ENCODE measurements at regions not wholly inside any gene's neighbourhood (a gene's known extent, or its start where the extent isn't known, plus 50 kb on each side); places are given as distances from the start of the nearest gene placed in this dataset.
"Not testable (repeated sequence)": the region's sequence is repeated elsewhere in the genome, so short reads cannot be mapped to it uniquely, and the experiment has no call there.

DNA sequence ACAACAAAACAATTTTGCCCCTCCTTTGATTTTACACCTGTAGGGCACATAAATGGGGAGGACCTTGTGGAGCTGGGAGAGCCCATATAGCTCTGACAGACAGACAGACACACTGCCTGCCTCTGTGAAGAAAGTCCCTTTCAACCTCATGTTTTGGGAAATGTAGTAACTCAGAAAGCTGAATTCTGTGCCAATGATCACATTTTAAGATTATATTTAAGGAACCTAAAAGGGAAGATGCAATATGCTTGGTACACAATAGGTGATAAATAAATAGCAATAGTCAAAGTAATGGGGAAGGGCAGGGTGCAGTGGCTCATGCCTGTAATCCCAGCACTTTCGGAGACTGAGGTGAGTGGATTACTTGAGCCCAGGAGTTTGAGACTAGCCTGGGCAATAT, 446.4 kb upstream of the ID2 start:
- intact Hi-C loops (cut with DNase I), result no loop called here
- no peak for DNase-seq (ENCODE audit: low spot score)

DNA sequence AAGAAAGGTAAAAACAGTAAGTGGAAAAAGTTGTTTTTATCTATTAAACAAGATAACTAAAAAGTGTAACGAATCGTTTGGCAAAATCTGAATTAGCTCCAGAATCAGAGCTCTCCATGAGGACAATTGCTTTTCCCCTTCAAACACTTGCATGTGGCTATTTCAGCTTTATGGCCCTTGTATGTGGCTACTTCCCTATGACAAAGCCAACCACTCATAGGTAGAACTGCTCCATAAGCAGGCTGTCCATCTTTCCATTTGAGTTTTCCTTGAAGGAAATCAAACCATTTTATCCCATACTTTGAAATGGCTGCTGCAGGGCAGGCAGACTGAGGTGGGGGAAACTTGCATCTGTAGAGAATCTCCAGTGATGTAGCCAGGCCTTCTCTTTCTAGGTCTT, 445.5 kb upstream of the ID2 start:
- DNase-seq (ENCODE audit: low spot score), result no peak
- intact Hi-C loops (cut with DNase I), result no loop called here

DNA sequence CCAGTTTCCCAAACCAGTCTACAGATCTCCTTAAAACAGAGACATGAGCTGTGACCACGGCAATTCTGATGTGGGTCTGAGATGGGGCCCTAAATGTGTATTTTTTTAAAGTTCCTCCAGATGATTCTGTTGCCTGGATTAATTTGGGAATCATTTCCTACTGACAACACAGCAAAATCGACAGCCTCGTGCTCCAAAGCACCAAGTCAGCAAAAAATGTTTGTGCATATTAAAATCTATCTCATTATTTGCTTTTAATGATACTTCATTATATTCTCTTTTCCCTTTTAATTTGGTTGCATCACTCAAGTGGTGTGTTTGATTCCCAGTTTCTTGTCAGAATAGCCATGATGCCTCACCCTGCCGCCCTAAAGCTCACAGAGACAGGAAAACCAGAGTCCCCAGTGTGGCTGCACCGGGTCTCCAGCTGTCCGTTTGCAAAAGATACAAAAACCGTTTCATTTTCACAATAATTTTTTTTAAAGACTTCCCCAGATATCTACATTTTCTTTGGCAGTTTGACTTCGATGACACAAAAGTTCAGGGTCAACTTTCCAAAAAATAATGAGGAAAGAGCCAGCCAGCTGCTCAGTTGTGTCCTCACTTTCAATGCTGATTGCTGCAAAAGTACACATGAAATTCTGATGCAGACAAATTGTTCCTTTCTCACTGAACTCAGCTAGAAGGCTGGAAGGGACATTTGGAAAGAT, 443.2 kb upstream of the ID2 start:
- intact Hi-C loops (cut with DNase I), result no loop called here
- DNase-seq (ENCODE audit: low spot score), result no peak

DNA sequence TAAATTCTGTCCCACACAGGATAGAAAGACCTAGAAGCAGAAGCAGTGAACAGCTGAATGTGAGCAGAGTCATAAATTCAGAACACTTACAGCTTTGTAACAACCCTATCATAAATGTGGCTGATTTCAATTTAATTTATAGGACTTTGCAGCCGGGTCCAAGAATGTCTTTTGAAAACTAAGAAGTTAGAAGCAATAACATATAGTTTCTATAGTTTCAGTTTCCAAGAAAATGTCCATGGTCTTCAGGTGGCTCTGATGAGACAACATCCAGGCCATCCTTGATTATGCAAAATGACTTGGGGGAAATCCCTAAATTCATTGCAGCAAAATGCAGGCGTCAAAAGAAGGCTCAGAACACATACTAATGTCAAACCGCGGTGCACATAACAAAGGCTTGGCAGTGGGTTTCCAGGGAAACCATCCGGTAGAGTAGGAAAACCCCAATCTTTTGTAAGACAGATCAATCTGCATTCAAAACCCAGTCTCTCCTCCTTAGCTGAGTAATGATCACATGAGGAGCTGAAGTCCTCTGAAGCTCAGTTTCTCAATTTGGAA, 442.2 kb upstream of the ID2 start:
- DNase-seq (ENCODE audit: low spot score), result no peak

DNA sequence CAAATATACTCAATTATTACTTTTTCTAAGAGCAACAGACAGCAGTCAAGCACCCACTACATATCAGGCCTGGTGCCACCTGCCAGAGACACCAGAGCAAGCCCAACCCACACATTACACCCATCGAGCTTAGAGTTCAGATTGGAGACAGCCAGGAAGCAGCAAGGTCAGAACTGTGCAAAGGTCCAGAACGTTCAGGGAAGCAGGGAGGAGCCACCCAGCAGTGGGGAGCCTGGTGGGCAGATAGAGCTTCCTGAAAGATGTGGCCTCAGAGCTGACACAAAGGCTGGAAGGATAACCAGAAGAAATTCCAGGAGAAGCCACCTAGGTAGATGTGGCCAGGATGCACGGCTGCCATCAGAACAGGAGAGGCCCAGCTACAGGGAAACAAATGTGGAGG, 440.5 kb upstream of the ID2 start:
- no peak for DNase-seq (ENCODE audit: low spot score)
- intact Hi-C loops (cut with DNase I), result no loop called here

More for the DNA sequence above, 442.2 kb upstream of the ID2 start:
- intact Hi-C loops (cut with DNase I), result no loop called here

DNA sequence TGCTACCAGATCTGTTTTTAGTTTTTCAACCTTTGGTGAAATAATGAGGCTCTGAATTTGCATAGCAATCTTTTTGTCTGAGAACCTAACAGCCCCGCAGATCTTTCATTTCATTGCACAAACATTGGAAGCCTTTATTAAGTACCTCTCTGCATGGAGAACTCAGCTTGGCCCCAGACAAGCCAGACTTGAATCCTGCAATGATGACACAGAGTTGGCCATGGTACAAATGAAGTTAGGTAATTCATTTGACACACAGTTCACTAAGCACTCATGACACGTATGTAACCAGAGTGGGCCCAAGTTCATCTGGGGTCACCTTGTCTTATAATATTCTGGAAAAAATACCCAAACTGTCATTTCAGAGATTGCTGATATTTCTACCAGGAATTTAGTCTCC, 439.1 kb upstream of the ID2 start:
- intact Hi-C loops (cut with DNase I), result no loop called here

DNA sequence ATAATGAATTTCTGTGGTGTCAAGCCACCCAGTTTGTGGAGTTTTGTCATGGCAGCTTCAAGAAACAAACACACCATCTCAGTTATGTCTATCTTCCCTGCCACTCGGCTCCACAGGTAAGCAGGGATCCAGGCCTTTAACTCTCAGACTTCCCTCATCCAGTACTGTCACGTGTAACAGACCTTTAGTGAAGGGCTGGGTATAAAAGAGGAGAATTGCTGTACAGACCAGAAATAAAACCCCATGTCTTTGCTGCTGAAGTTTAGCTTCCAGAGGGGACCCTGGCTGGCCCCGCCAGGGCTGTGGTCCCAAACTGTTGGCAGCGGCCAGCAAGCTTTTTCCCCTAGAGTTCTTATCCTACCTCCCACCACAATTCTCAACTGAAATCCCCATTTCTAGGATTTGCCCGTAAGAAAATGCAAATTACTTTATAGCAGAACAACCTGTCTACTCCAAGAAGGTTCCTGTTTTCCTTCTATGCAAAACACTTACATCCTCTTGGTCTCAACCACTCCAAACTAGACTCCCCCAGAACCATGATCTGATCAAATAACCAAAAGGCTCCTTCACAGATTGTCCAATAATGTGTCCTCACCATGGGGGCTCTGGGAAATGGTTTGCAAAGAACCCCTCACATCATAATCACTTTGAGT, 438.0 kb upstream of the ID2 start:
- intact Hi-C loops (cut with DNase I), result no loop called here
- no peak for DNase-seq (ENCODE audit: low spot score)

More for the DNA sequence above, 439.1 kb upstream of the ID2 start:
- DNase-seq (ENCODE audit: low spot score), result no peak

DNA sequence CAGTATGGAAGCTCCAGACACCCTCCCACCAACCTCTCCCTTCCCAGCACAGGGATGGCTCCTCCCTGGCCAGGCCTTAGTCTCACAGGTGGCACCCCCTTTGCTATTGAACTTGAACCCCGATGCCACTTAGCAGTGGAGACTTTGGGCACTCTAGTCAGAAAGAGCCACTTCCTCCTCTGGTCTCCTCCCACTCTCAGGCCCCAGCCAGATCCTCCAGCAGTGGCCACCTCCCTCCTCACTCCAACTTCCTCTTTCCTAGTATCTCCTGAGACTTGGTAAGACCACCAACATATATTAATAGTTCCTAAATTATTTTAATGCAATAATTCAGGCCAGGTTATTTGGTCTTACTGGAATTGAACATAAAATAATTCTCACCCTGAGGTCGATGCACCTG, 437.2 kb upstream of the ID2 start:
- no peak for DNase-seq (ENCODE audit: low spot score)
- intact Hi-C loops (cut with DNase I), result no loop called here

DNA sequence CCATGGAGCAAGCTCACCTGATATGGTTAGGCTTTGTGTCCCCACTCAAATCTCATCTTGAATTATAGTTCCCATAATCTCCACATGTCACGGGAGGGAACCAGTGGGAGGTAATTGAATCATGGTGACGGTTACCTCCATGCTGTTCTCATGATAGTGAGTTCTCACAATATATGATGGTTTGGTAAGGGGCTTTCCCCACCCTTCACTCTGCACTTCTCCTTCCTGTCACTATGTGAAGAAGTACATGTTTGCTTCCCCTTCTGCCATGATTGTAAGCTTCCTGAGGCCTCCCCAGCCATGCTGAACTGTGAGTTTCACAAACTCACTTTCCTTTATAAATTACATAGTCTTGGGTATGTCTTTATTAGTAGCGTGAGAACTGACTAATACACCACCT, 435.7 kb upstream of the ID2 start:
- intact Hi-C loops (cut with DNase I), result no loop called here
- DNase-seq (ENCODE audit: low spot score), result no peak

DNA sequence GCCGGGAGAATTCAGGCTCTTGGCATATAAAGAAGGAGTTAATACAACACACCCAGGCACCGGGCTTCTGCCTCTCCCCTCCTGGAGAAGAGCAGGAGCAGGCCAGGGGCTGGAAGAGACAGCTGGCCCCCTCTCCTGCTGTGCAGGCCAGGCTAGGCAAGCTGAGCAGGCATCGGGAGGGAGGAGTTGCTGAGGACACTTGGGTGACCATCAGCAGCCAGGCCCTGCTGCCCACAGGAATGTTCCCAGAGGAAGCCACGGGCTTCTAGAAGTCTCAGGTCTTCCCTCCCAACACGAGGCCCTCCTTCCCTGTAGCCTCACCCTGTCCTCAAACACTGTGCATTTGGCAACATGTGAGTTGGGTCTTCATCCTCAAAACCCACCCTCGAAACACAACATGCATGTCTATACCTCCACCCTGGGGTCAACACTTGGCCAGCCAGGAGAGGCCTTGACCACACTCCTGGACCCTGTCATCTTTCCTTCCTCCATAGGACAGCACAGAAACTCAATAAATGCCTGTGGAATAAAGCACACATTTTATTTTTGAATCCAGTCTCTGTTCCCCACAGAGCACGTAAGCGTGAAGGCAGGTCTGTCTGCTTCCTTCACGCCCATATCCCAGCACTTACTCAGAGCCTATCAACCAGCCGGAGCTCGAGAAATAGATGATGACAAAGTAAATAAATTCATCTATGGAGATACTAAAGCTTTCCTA, 433.8 kb upstream of the ID2 start:
- no peak for DNase-seq (ENCODE audit: low spot score)
- intact Hi-C loops (cut with DNase I), result no loop called here

DNA sequence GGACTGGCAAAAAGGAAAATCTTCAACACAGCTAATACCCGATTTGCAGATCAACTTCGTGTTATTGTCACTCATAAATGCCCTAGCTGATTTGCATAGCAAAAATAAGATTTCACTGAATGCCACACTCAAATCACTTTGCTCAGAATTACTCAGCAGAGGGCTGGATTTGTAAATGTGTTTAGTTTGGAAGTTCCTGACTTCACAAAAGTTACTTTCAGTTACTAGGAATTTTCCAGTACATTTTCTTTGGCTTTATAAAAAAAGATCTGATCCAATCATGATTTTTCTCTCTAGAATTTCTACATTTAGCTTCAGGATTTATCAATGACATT, 433.3 kb upstream of the ID2 start:
- DNase-seq (ENCODE audit: low spot score), result no peak

DNA sequence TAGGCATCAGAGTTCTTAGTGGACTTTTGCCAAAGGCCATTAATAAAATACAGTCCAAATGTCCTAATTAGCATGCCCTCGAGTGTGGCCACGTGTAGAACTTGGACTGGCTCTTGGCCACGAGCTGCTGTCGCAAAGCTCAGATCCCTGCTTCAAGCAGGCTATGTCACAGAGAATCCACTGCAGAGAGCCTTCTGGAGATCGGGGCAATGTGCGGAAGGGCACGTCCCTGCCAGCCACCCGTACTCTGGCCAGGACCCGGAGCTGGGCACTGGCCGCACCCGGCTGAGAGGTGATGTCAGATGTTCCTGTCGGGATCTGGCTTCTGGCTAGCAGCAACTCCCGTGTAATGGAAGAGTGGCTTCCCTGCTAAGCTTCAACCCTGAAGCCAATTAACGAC, 432.7 kb upstream of the ID2 start:
- DNase-seq (ENCODE audit: low spot score), result no peak
- intact Hi-C loops (cut with DNase I), result no loop called here

More for the DNA sequence above, 433.3 kb upstream of the ID2 start:
- intact Hi-C loops (cut with DNase I), result no loop called here

DNA sequence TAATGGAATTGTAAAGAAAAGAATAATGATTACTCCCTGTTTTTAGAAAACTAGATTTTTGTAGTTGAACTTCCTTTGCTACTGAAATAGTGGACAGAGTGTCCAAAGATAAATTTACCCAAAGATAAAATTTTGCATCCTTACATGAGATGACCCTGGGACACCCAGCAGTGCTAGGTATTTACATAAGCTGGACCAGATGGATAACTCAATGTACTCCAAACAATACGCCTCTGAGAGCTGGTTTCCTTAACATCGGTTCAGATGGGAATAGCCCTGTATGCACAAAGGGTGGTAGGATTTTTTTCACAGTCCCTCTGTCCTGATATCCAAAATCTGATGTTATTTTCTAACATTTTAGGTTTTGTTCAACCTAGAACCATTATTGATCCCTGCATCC, 432.1 kb upstream of the ID2 start:
- intact Hi-C loops (cut with DNase I), result no loop called here
- DNase-seq (ENCODE audit: low spot score), result no peak

DNA sequence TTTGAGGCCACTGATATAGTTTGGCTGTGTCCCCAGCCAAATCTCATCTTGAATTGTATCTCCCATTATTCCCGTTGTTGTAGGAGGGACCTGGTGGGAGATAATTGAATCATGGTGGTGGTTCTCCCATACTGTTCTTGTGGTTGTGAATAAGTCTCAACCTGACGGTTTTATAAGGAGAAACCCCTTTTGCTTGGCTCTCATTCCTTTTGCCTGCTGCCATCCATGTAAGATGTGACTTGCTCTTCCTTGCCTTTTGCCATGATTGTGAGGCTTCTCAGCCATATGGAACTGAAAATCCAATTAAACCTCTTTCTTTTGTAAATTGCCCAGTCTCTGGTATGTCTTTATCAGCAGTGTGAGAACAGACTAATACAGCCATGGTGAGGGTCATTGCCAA, 431.6 kb upstream of the ID2 start:
- DNase-seq (ENCODE audit: low spot score); intact Hi-C loops (cut with DNase I): not testable (repeated sequence)

DNA sequence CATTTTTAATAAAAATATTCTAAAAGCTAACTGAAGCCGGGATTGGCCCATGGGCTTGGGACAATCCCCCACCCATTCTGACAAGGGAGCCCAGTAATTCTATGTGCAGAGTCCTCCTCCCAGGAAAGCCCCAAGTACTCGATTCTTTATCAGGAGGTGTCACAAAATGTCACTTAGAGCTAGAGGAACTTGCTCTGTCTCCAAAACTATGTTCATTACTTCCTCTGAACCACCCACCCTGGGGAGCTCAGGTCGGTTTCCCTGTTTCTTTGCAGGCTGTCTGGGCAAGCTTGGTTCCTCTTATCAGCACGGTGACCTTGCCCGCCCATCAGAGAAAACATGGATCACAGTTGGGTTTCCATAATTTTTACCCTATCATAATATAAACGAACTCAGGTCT, 430.6 kb upstream of the ID2 start:
- intact Hi-C loops (cut with DNase I), result no loop called here
- no peak for DNase-seq (ENCODE audit: low spot score)

DNA sequence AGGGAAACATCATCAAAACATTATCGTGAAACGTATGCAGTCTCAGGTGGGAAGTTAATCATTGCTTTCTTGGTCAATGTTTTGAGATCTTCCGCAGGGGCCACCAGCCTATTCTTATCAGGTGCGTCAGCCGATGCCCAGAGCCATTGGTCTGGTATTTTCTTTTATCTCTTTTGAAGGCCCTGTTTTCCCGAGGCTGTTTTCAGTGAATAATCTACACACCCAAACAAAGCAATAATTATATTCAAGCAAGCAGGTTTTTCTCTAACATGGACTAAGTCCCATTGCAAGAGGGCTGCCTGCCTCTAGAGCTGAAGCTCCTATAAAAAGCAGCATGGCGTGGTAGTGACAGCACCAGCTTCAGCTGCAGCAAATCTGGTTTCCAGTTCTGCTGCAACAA, 430.0 kb upstream of the ID2 start:
- DNase-seq (ENCODE audit: low spot score), result no peak
- intact Hi-C loops (cut with DNase I), result no loop called here

DNA sequence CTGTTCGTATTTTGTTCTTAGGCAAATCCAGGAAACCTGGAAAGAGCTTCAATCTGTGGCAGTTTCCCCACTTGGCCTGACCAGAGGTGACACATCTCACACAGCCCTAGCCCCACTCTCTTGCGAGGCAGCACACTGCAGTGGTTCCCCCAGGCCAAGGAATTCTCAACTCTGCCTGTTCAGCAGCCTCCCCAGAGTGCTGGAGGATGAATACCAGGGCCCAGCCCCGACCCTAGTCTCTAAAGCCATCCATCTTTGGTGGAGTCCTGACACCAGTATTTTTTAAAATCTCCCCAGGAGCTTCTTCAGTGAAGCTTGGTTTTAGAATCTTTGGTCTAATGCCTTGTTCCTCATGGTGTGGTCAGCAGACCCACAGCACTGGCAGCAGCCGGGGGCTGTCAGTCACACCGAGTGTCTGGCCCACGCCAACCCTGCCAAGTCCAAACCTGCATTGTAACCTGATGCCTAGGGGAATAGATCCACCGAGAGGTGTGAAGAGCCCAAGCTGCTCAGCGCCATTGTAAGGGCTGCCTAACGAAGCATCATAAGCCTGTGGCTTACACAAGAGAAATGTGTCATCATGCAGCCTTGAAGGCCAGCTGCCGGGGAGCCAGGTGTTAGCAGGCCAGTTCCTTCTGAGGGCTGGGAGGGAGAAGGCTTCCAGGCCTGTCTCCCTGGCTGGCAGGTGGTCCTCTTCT, 428.7 kb upstream of the ID2 start:
- DNase-seq (ENCODE audit: low spot score), result no peak
- intact Hi-C loops (cut with DNase I), result no loop called here

DNA sequence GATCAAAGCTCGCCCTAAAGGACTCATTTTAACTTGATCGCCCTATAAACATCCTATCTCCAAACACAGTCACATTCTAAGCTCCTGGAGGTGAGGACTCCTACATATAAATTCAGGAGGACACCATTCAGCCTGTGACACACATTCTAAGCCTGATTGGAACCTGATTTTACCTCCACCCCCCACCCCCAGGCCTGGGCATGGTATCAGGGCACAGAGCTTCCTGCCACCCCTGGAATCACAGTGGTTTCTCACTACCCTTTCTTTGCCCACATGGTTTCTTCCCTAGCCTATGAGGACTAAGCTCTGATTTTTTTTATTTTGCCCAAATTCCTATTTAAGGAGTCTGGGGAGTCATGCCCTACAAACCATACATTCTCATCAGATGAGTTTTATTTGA, 428.1 kb upstream of the ID2 start:
- DNase-seq (ENCODE audit: low spot score), result no peak
- intact Hi-C loops (cut with DNase I), result no loop called here

DNA sequence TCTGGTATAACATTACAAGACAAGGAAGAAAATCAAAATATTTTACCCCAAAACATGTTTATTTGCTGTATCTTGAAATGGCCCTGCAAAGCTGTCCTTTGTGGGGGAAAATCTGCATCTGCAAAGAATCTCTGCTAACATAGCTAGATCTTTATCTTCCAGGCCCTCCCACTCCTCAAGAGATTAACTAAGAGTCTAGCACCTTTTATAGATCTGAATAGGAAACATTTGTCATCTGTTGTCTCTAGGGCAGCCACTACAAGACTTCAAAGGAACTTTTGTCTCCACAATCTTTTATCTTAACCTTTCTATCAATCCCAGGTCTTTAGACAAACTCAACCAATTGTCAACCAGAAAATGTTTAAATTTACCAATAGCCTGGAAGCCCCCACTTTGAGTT, 427.6 kb upstream of the ID2 start:
- intact Hi-C loops (cut with DNase I); DNase-seq (ENCODE audit: low spot score): not testable (repeated sequence)

DNA sequence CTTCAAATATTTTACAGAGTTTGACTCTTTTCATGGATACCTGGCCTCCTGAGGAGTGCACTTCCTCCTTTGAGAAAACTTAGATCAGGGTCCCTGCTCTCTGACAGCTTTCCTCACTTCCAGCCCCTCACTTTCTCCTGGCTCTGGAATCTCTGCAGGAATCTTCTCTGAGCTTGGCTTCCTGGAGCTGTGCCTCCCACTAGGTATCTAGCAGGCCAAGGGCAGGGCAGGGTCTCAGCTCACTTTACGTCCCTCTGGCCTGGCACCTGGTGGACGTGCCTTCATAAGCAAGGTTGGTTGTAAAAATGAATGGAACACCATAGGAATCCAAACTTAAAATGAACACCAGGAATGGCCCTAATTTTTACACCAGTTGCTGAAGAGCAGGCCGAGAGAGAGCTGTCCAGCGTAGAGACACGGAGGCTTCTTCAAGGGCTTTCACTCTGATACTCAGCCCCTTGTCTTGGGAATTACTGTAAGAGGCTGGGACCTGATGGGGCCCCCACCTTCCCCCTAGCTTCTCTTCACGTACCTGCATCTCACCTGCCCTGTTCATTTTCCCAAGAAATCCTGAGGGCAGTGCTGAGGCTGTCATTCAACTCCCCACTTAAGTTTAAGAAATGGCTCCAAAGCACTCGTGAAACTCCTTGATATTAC, 426.9 kb upstream of the ID2 start:
- intact Hi-C loops (cut with DNase I), result no loop called here
- no peak for DNase-seq (ENCODE audit: low spot score)

Data from cardiac septum (tissue), 1 donor.